ENCODE measurements at regions not wholly inside any gene's neighbourhood (a gene's known extent, or its start where the extent isn't known, plus 50 kb on each side); places are given as distances from the start of the nearest gene placed in this dataset.

DNA sequence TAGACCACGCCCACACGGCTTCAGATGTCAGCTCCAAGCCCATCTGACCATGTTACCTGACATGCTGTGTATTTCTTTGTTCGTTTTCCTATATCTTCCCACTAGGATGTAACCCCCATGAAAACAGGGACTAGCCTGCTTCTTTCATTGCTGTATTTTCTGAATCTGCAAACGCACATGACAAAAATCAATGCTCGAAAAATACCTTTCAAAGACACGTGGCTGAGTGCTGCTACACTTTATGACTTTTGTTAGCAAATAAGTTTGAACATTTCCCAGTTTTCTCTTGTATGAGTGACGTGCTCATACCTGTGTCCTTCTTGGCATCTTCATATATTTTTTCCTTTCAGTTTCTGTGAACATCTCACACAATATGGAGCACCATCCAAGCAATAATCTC lies 181.3 kb upstream of the IRX1 start:
- H4K20me1 ChIP-seq (ENCODE audit: insufficient read depth, low read length, poor library complexity, severe bottlenecking): no peaks in the 10 kb centered on the region
- no peak overlapping the region for H2AFZ ChIP-seq (ENCODE audit: low read length)
- H3K27me3 ChIP-seq (ENCODE audit: insufficient read depth, low read length, poor library complexity, severe bottlenecking): no peaks in the 10 kb centered on the region
- no peak overlapping the region for H3K9ac ChIP-seq (ENCODE audit: low read depth, low read length, poor library complexity, severe bottlenecking)
- TF ChIP-seq, protein P1, sequence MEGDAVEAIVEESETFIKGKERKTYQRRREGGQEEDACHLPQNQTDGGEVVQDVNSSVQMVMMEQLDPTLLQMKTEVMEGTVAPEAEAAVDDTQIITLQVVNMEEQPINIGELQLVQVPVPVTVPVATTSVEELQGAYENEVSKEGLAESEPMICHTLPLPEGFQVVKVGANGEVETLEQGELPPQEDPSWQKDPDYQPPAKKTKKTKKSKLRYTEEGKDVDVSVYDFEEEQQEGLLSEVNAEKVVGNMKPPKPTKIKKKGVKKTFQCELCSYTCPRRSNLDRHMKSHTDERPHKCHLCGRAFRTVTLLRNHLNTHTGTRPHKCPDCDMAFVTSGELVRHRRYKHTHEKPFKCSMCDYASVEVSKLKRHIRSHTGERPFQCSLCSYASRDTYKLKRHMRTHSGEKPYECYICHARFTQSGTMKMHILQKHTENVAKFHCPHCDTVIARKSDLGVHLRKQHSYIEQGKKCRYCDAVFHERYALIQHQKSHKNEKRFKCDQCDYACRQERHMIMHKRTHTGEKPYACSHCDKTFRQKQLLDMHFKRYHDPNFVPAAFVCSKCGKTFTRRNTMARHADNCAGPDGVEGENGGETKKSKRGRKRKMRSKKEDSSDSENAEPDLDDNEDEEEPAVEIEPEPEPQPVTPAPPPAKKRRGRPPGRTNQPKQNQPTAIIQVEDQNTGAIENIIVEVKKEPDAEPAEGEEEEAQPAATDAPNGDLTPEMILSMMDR (conservative IDR thresholded peaks at IDR 0.05; ENCODE audit: low read length): no peak
- TF ChIP-seq EZH2phosphoT487 (IDR thresholded peaks at IDR 0.05; ENCODE audit: borderline replicate concordance): no peak
- no peaks in the 10 kb centered on the region for H3K36me3 ChIP-seq (ENCODE audit: insufficient read depth, low read length)
- H3K79me2 ChIP-seq (ENCODE audit: insufficient read depth, low read length): no peaks in the 10 kb centered on the region
- H3F3A ChIP-seq (ENCODE audit: low read depth): no peaks in the 10 kb centered on the region
- no peak overlapping the region for H3K4me2 ChIP-seq (ENCODE audit: low read depth, low read length, poor library complexity, severe bottlenecking)
- no peaks in the 10 kb centered on the region for H3K4me1 ChIP-seq (ENCODE audit: insufficient read depth, low read length, poor library complexity, severe bottlenecking)
- H3K4me3 ChIP-seq (ENCODE audit: low read length, poor library complexity, severe bottlenecking): no peak overlapping the region
- peaks cover 2% of the 10 kb centered on the region; the same call in 1 of the 2 replicates for H3K9me3 ChIP-seq (ENCODE audit: insufficient read depth, low read depth, low read length)
- no peaks in the 10 kb centered on the region for H3K9me2 ChIP-seq (replicated peaks; ENCODE audit: low read depth, low read length)

DNA sequence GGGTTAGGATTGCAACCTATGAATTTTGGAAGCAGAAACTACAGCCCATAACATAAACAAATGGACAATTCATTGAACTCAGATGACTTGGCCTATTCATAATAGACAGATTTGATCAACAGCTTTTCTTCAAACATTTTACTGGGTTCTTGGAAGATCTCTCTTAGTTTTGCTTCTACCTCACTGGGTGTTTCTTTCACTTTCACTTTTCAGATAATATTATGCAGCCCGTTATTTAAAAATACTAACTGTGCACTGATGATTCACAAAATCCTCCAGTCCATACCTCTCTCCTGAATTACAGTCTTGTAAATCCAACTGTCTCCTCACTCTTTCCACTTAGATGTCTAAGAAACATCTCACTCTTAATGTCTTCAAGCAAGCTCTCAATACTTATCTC lies 183.5 kb upstream of the IRX1 start:
- no peak overlapping the region for H3K9ac ChIP-seq (ENCODE audit: low read depth, low read length, poor library complexity, severe bottlenecking)
- TF ChIP-seq, protein P1 (conservative IDR thresholded peaks at IDR 0.05; ENCODE audit: low read length): no peak
- no peak for TF ChIP-seq EZH2phosphoT487 (IDR thresholded peaks at IDR 0.05; ENCODE audit: borderline replicate concordance)
- H3F3A ChIP-seq (ENCODE audit: low read depth): no peaks in the 10 kb centered on the region
- H2AFZ ChIP-seq (ENCODE audit: low read length): peak overlapping the region; percentile 64; the same call in 1 of the 2 replicates
- peaks cover 2% of the 10 kb centered on the region; the same call in 1 of the 2 replicates for H3K9me3 ChIP-seq (ENCODE audit: insufficient read depth, low read depth, low read length)
- no peaks in the 10 kb centered on the region for H3K4me1 ChIP-seq (ENCODE audit: insufficient read depth, low read length, poor library complexity, severe bottlenecking)
- H3K4me3 ChIP-seq (ENCODE audit: low read length, poor library complexity, severe bottlenecking): peak overlapping the region; percentile 44
- no peaks in the 10 kb centered on the region for H3K9me2 ChIP-seq (replicated peaks; ENCODE audit: low read depth, low read length)
- no peaks in the 10 kb centered on the region for H3K27me3 ChIP-seq (ENCODE audit: insufficient read depth, low read length, poor library complexity, severe bottlenecking)
- H3K4me2 ChIP-seq (ENCODE audit: low read depth, low read length, poor library complexity, severe bottlenecking): peak overlapping the region; percentile 40
- H3K36me3 ChIP-seq (ENCODE audit: insufficient read depth, low read length): no peaks in the 10 kb centered on the region
- no peaks in the 10 kb centered on the region for H4K20me1 ChIP-seq (ENCODE audit: insufficient read depth, low read length, poor library complexity, severe bottlenecking)
- H3K79me2 ChIP-seq (ENCODE audit: insufficient read depth, low read length): no peaks in the 10 kb centered on the region

DNA sequence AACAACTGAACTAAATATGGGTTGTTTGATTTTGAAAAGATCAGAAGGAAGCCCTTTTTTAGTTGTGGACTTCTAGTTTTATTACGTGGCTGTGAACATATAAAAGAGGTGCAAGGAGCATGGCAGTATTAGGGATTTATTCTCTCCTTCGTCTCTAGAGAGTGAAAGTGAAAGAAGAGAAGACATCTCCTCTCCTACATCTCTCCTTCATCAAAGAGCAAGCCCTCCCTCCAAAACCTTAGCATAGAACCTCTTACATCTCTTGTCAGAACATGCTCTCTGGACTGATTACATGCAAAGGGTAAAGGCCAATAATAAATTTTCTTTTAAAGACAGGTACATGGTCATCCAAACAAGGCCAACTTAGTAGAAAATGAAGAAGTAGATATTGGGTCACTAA lies 184.3 kb upstream of the IRX1 start:
- Histone ChIP-seq H3K4me1 (ENCODE audit: insufficient read depth, low read length, poor library complexity, severe bottlenecking) (no peaks in the 10 kb centered on the region), H3K27me3 (ENCODE audit: insufficient read depth, low read length, poor library complexity, severe bottlenecking) (no peaks in the 10 kb centered on the region), H3K9me2 (replicated peaks; ENCODE audit: low read depth, low read length) (no peaks in the 10 kb centered on the region), H3K9ac (ENCODE audit: low read depth, low read length, poor library complexity, severe bottlenecking) (no peak overlapping the region), H3K79me2 (ENCODE audit: insufficient read depth, low read length) (no peaks in the 10 kb centered on the region), H4K20me1 (ENCODE audit: insufficient read depth, low read length, poor library complexity, severe bottlenecking) (no peaks in the 10 kb centered on the region), H2AFZ (ENCODE audit: low read length) (no peak overlapping the region), H3F3A (ENCODE audit: low read depth) (no peaks in the 10 kb centered on the region), H3K9me3 (ENCODE audit: insufficient read depth, low read depth, low read length) (no peaks in the 10 kb centered on the region; the same call in 1 of the 2 replicates), H3K4me3 (ENCODE audit: low read length, poor library complexity, severe bottlenecking) (no peak overlapping the region), H3K36me3 (ENCODE audit: insufficient read depth, low read length) (no peaks in the 10 kb centered on the region), H3K4me2 (ENCODE audit: low read depth, low read length, poor library complexity, severe bottlenecking) (peak overlapping the region; percentile 40)
- TF ChIP-seq, protein P1 (conservative IDR thresholded peaks at IDR 0.05; ENCODE audit: low read length): no peak
- TF ChIP-seq EZH2phosphoT487 (IDR thresholded peaks at IDR 0.05; ENCODE audit: borderline replicate concordance): no peak

All from Loucy (cell line).